Upper lobe of right lung (tissue), 1 donor: ENCODE measurements at regions not wholly inside any gene's neighbourhood (a gene's known extent, or its start where the extent isn't known, plus 50 kb on each side); places are given as distances from the start of the nearest gene placed in this dataset.

Experiments
- ATAC-seq: fragments of 200-7000 bp; cut with Tn5 transposase; one replicate; pipeline ENCODE4 v1.9.1; 2020; ENCODE audit warnings: mild to moderate bottlenecking, moderate library complexity
- DNase-seq: peaks from one replicate; pipeline ENCODE4 v3.0.0-alpha.2; 2020
- H3K27ac ChIP-seq: fragments of 200-600 bp; one replicate; pipeline ENCODE4 v1.8.0; 2022
- H3K27me3 ChIP-seq: fragments of 200-600 bp; one replicate; pipeline ENCODE4 v1.8.0; 2022; ENCODE audit warnings: mild to moderate bottlenecking
- H3K36me3 ChIP-seq: fragments of 200-600 bp; one replicate; pipeline ENCODE4 v1.8.0; 2022
- H3K4me1 ChIP-seq: fragments of 200-600 bp; one replicate; pipeline ENCODE4 v1.8.0; 2022
- H3K4me3 ChIP-seq: fragments of 200-600 bp; one replicate; pipeline ENCODE4 v1.8.0; 2022; ENCODE audit warnings: mild to moderate bottlenecking
- H3K9me3 ChIP-seq: fragments of 200-600 bp; one replicate; pipeline ENCODE4 v1.8.0; 2022
- intact Hi-C: fragments of 100-400 bp; cut with DNase I; formaldehyde crosslinking; loops from one replicate; pipeline ENCODE4 v1.11.0; 2022
- TF ChIP-seq, protein P1 (sequence below): fragments of 200-600 bp; IDR thresholded peaks from one replicate; pipeline ENCODE4 v1.8.0; 2022; ENCODE audit warnings: antibody characterized with exemption
- donor health status: DM: no; HTN: yes; CAD: no; lungs with severe emphysema.

DNA sequence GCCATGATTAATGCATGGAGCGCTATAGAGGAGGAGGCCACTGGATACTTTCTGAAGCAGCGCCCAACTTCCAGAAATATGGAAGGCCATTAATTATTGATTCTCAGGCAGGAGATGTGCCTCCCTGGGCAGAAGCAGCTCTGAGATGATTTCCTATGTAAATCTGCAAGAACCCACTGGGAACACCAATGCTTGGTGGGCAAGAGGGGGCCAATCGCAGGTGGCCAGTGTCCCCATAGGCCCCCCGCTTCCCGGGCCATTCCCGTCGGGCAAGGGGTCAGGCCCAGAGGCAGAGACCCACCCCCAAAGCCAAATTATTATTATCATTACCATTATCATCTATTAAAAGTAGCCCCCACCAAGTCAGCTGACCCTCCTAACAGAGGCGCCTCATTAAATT lies 288.0 kb upstream of the TLE3 start:
- Histone ChIP-seq H3K4me3 (no peak overlapping the region), H3K27ac (no peak overlapping the region), H3K9me3 (no peaks in the 10 kb centered on the region), H3K27me3 (no peaks in the 10 kb centered on the region), H3K4me1 (no peaks in the 10 kb centered on the region), H3K36me3 (no peaks in the 10 kb centered on the region)
- ATAC-seq (no peak), DNase-seq (no peak)
- TF ChIP-seq, protein P1, sequence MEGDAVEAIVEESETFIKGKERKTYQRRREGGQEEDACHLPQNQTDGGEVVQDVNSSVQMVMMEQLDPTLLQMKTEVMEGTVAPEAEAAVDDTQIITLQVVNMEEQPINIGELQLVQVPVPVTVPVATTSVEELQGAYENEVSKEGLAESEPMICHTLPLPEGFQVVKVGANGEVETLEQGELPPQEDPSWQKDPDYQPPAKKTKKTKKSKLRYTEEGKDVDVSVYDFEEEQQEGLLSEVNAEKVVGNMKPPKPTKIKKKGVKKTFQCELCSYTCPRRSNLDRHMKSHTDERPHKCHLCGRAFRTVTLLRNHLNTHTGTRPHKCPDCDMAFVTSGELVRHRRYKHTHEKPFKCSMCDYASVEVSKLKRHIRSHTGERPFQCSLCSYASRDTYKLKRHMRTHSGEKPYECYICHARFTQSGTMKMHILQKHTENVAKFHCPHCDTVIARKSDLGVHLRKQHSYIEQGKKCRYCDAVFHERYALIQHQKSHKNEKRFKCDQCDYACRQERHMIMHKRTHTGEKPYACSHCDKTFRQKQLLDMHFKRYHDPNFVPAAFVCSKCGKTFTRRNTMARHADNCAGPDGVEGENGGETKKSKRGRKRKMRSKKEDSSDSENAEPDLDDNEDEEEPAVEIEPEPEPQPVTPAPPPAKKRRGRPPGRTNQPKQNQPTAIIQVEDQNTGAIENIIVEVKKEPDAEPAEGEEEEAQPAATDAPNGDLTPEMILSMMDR: no peak
- intact Hi-C loops: no loop called here

DNA sequence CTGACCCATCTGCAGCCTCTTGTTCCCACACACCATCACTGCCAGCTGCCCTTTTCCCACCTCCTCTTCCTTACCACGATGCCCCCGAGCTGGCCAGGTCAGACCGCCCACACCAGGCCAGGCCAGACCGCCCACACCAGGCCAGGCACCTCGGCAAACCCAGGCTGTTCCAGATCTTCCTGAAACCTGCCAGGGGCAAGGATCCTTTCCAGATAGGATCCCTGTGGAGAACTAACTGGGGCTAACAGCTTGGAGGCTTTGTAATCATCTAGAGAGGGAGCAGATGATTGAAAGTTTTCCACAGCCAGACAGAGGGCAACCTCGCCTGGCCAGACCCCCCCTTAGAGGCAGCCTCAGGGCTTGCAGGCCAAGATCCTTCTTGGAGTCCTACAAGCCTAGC lies 287.3 kb upstream of the TLE3 start:
- ATAC-seq: no peak
- no peak for DNase-seq
- TF ChIP-seq, protein P1: no peak
- Histone ChIP-seq H3K4me3 (no peak overlapping the region), H3K27me3 (no peaks in the 10 kb centered on the region), H3K36me3 (no peaks in the 10 kb centered on the region), H3K27ac (no peak overlapping the region), H3K9me3 (no peaks in the 10 kb centered on the region), H3K4me1 (no peaks in the 10 kb centered on the region)
- intact Hi-C loops: no loop called here

DNA sequence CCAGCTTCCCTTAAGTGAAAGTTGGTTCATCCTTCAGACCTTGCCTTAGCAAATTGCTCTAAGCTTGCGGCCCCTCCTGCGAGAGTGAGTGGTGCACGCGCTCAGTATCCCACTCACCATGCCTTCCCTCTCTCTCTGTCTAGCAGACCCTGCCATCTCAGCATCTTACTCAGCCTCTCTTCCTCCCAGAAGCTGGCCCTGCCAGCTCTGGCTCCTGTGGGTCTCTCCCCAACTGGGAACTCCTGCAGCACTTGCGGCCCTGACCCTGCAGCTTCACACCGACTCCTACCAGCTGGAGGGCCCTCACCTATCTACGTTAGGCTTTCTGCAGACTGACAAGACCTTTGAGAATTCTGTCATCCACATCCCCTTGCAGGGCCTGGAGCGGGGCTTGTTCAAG lies 286.1 kb upstream of the TLE3 start:
- TF ChIP-seq, protein P1: no peak
- no peak for ATAC-seq
- no peak for DNase-seq

DNA sequence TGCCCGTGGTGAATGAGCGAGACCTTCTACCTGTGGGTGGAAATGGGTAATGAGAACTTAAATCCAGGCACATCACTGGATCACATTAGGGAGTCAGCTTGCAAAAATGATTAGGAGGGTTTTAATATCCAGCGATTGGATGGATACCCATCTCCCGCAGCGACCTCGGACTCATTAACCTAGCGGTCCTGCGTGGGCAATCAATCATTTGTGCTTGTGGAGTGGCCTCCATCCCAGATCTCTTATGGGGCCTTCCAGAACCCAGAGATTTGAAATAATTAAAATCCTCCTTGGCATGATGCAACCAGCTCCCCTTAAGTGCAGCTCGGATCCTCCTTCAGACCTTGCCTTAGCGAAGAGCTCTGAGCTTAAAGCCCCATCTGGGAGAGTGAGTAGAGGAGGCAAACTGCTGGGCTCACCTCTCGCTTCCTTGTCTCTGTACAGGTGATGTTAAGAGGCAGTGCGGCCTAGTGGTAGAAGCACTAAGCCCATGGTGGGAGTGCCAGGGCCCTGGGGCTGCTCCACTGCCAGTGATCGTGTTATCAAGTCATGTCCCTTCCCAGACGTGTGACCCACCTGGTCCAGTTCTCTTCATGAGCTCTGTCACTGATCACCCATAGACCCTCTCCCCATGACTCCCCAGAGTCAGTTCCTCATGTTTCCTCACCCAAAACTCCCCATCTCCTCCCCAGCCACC lies 285.2 kb upstream of the TLE3 start:
- no peaks in the 10 kb centered on the region for H3K27me3 ChIP-seq
- H3K9me3 ChIP-seq: no peaks in the 10 kb centered on the region
- H3K36me3 ChIP-seq: no peaks in the 10 kb centered on the region
- ATAC-seq (no peak), DNase-seq (no peak)
- intact Hi-C loops: no loop called here
- H3K4me3 ChIP-seq: no peak overlapping the region
- TF ChIP-seq, protein P1: no peak
- H3K27ac ChIP-seq: no peak overlapping the region
- H3K4me1 ChIP-seq: no peaks in the 10 kb centered on the region

More for the DNA sequence above, 286.1 kb upstream of the TLE3 start:
- no peaks in the 10 kb centered on the region for H3K27me3 ChIP-seq
- H3K4me3 ChIP-seq: no peak overlapping the region
- intact Hi-C loops: no loop called here
- H3K36me3 ChIP-seq: no peaks in the 10 kb centered on the region
- no peaks in the 10 kb centered on the region for H3K9me3 ChIP-seq
- no peaks in the 10 kb centered on the region for H3K4me1 ChIP-seq
- H3K27ac ChIP-seq: no peak overlapping the region

DNA sequence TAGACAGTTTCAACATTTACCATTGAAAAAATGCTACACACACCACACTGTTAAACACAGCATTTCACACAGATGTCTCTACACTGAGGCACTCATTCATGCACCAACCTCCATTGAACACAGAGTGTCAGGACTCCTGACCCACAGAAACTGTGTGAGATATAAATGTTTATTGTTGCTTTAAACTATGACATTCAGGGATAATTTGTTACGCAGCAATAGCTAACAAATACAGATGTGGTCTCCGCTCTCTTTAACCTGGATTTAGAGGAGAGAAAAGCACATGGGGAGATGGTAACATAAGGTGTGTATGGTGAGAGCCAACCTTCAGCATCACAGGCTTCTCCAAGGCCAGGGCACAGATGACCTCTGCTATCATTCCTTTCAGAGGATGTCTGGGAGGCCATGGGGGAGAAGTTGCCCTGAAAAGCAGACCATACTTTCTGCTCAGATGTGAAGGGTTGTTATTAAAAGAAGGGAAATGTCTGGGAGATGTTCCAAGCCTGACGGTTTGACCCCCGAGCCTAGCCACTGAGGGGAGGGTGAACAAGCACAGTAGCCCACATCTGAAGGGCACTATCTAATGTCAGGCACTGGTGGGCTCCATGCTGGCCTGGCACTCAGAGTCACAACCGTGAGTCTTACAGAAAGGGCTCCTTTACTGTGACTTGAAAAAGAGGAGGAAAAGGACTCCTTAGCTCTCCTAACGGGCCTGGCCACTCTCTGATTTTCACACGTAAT lies 284.5 kb upstream of the TLE3 start:
- intact Hi-C loops: no loop called here
- DNase-seq: no peak
- H3K36me3 ChIP-seq: no peaks in the 10 kb centered on the region

More for the DNA sequence above, 284.5 kb upstream of the TLE3 start:
- TF ChIP-seq, protein P1: no peak
- Histone ChIP-seq H3K27me3 (no peaks in the 10 kb centered on the region), H3K4me3 (no peak overlapping the region), H3K4me1 (peaks cover 4% of the 10 kb centered on the region), H3K27ac (no peak overlapping the region), H3K9me3 (no peaks in the 10 kb centered on the region)
- ATAC-seq: no peak
